ENCODE measurements at regions not wholly inside any gene's neighbourhood (a gene's known extent, or its start where the extent isn't known, plus 50 kb on each side); places are given as distances from the start of the nearest gene placed in this dataset.
"Not testable (repeated sequence)": the region's sequence is repeated elsewhere in the genome, so short reads cannot be mapped to it uniquely, and the experiment has no call there.

GRCh38 chr6:121634586-121634985 lies 199.1 kb downstream of the GJA1 start:
- not testable (repeated sequence) for TF ChIP-seq POLR2A (IDR thresholded peaks at IDR 0.05; ENCODE audit: low read depth, low read length); POLR2AphosphoS5 (IDR thresholded peaks at IDR 0.05; ENCODE audit: low read depth, low read length); TAF1 (IDR thresholded peaks at IDR 0.05; ENCODE audit: low read depth, low read length); PAX5 (IDR thresholded peaks at IDR 0.05; ENCODE audit: insufficient read depth, low read length, severe bottlenecking)
